ENCODE measurements at regions not wholly inside any gene's neighbourhood (a gene's known extent, or its start where the extent isn't known, plus 50 kb on each side); places are given as distances from the start of the nearest gene placed in this dataset.

- 75 to 83% (median 80%) methylated on average over 9 of the region's 9 CpGs for WGBS, 3 donors
- no peaks in the 10 kb centered on the region for H3K27me3 ChIP-seq (ENCODE audit: control insufficient read depth in 3 of 3, insufficient read depth in 3 of 3, low read length in 3 of 3)
- FAIRE-seq (no peak), DNase-seq (no peak)
- H3K9me3 ChIP-seq (ENCODE audit: control insufficient read depth in 2 of 2, insufficient read depth in 1 of 2, low read depth in 1 of 2, low read length in 1 of 2) = no peaks in the 10 kb centered on the region
- H3K36me3 ChIP-seq (ENCODE audit: control insufficient read depth in 3 of 3, insufficient read depth in 2 of 3, low read depth in 1 of 3, low read length in 3 of 3) = no peaks in the 10 kb centered on the region
- H3K27ac ChIP-seq (ENCODE audit: low read depth in 1 of 3, low read length in 2 of 3) = no peak overlapping the region
- no peak overlapping the region for H3K4me3 ChIP-seq (ENCODE audit: low read depth in 1 of 3, low read length in 3 of 3)
- H3K4me1 ChIP-seq (ENCODE audit: control insufficient read depth in 3 of 3, insufficient read depth in 2 of 3, low read depth in 1 of 3, low read length in 2 of 3) = no peaks in the 10 kb centered on the region
These were observed 266.0 kb upstream of the SOX4 start for GRCh38 chr6:21327326-21328112.

DNA sequence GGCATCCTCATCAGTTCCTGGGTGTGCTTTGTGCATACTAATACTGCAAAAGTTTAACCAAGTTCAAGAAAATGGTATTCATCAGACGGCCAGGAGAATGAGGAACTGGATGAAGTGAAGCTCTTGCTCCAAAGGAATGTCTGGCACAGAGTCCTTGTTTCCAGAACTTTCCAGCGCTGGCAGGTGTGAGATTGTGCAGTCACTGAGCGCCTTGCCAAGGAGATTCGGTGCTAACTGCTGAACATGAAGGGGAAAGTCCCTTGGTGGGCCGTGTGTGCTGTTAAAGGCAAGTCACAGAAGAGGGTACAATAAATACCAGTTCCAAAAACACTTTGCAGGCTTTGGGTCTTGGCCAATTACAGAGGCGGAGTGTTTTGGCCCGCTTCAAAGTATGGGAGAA lies 262.3 kb upstream of the SOX4 start:
- H3K9me3 ChIP-seq (ENCODE audit: control insufficient read depth in 2 of 2, insufficient read depth in 1 of 2, low read depth in 1 of 2, low read length in 1 of 2) = no peaks in the 10 kb centered on the region
- no peaks in the 10 kb centered on the region for H3K27me3 ChIP-seq (ENCODE audit: control insufficient read depth in 3 of 3, insufficient read depth in 3 of 3, low read length in 3 of 3)
- no peaks in the 10 kb centered on the region for H3K4me1 ChIP-seq (ENCODE audit: control insufficient read depth in 3 of 3, insufficient read depth in 2 of 3, low read depth in 1 of 3, low read length in 2 of 3)
- no peak for FAIRE-seq
- H3K27ac ChIP-seq (ENCODE audit: low read depth in 1 of 3, low read length in 2 of 3) = no peak overlapping the region
- no peaks in the 10 kb centered on the region for H3K36me3 ChIP-seq (ENCODE audit: control insufficient read depth in 3 of 3, insufficient read depth in 2 of 3, low read depth in 1 of 3, low read length in 3 of 3)
- no peak for DNase-seq
- 42 to 52% (median 46%) methylated on average over 7 of the region's 7 CpGs for WGBS, 3 donors
- H3K4me3 ChIP-seq (ENCODE audit: low read depth in 1 of 3, low read length in 3 of 3) = no peak overlapping the region

- Histone ChIP-seq H3K27me3 (ENCODE audit: control insufficient read depth in 3 of 3, insufficient read depth in 3 of 3, low read length in 3 of 3) (no peaks in the 10 kb centered on the region), H3K9me3 (ENCODE audit: control insufficient read depth in 2 of 2, insufficient read depth in 1 of 2, low read depth in 1 of 2, low read length in 1 of 2) (no peaks in the 10 kb centered on the region), H3K27ac (ENCODE audit: low read depth in 1 of 3, low read length in 2 of 3) (no peak overlapping the region), H3K4me1 (ENCODE audit: control insufficient read depth in 3 of 3, insufficient read depth in 2 of 3, low read depth in 1 of 3, low read length in 2 of 3) (no peaks in the 10 kb centered on the region), H3K36me3 (ENCODE audit: control insufficient read depth in 3 of 3, insufficient read depth in 2 of 3, low read depth in 1 of 3, low read length in 3 of 3) (no peaks in the 10 kb centered on the region), H3K4me3 (ENCODE audit: low read depth in 1 of 3, low read length in 3 of 3) (no peak overlapping the region)
- 85 to 88% (median 85%) methylated on average over 5 of the region's 5 CpGs for WGBS, 3 donors
- FAIRE-seq (no peak), DNase-seq (no peak)
These were observed 261.5 kb upstream of the SOX4 start for GRCh38 chr6:21332077-21332476.

GRCh38 chr6:21332660-21333059 lies 260.9 kb upstream of the SOX4 start:
- no peak for FAIRE-seq
- Histone ChIP-seq H3K27me3 (ENCODE audit: control insufficient read depth in 3 of 3, insufficient read depth in 3 of 3, low read length in 3 of 3) (no peaks in the 10 kb centered on the region), H3K9me3 (ENCODE audit: control insufficient read depth in 2 of 2, insufficient read depth in 1 of 2, low read depth in 1 of 2, low read length in 1 of 2) (no peaks in the 10 kb centered on the region), H3K4me3 (ENCODE audit: low read depth in 1 of 3, low read length in 3 of 3) (no peak overlapping the region), H3K27ac (ENCODE audit: low read depth in 1 of 3, low read length in 2 of 3) (no peak overlapping the region), H3K4me1 (ENCODE audit: control insufficient read depth in 3 of 3, insufficient read depth in 2 of 3, low read depth in 1 of 3, low read length in 2 of 3) (no peaks in the 10 kb centered on the region), H3K36me3 (ENCODE audit: control insufficient read depth in 3 of 3, insufficient read depth in 2 of 3, low read depth in 1 of 3, low read length in 3 of 3) (no peaks in the 10 kb centered on the region)
- DNase-seq = no peak
- WGBS, 3 donors = 92 to 96% (median 93%) methylated on average over 8 of the region's 8 CpGs

DNA sequence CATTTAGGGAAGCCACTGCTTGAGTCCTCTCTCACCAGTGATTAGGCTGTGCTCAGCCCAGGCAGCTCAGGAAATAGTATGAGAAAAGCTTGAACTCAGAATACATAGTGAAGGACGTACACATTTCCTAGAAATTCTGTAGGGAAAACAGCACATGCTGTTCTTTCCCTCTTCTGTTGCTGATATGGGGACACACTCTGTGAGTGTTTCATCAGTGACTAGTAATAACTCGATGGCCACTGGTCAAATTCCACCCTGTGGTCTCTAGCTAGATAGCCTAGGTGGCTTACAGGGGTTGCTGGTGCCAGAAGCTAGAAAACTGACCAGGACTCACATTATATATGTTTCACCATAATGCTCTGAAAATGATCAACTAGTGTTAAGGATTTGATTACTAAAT lies 259.8 kb upstream of the SOX4 start:
- Histone ChIP-seq H3K4me3 (ENCODE audit: low read depth in 1 of 3, low read length in 3 of 3) (no peak overlapping the region), H3K27ac (ENCODE audit: low read depth in 1 of 3, low read length in 2 of 3) (no peak overlapping the region), H3K27me3 (ENCODE audit: control insufficient read depth in 3 of 3, insufficient read depth in 3 of 3, low read length in 3 of 3) (no peaks in the 10 kb centered on the region), H3K9me3 (ENCODE audit: control insufficient read depth in 2 of 2, insufficient read depth in 1 of 2, low read depth in 1 of 2, low read length in 1 of 2) (no peaks in the 10 kb centered on the region), H3K4me1 (ENCODE audit: control insufficient read depth in 3 of 3, insufficient read depth in 2 of 3, low read depth in 1 of 3, low read length in 2 of 3) (no peaks in the 10 kb centered on the region), H3K36me3 (ENCODE audit: control insufficient read depth in 3 of 3, insufficient read depth in 2 of 3, low read depth in 1 of 3, low read length in 3 of 3) (no peaks in the 10 kb centered on the region)
- FAIRE-seq (no peak), DNase-seq (no peak)
- WGBS, 3 donors = 55 to 80% (median 68%) methylated on average over 2 of the region's 2 CpGs

DNA sequence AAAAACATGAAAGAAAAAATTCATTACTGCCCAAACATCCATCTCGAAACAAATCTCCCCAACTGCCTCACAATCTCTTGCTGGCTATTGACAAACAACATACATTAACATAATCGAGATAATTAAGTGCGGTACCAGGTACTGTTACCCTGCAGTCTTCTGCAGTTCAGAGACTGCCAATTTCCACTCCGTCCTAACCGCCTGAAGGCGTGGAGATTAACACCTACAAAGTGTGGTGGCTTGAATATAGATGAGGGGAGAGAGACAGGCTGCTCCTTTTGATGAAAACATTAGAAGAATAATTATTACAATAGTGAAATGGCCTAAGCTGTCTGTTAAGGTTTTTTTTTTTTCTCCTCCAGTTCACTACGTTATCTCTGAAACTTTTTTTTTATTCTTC lies 258.9 kb upstream of the SOX4 start:
- no peak for FAIRE-seq
- no peaks in the 10 kb centered on the region for H3K9me3 ChIP-seq (ENCODE audit: control insufficient read depth in 2 of 2, insufficient read depth in 1 of 2, low read depth in 1 of 2, low read length in 1 of 2)
- H3K27me3 ChIP-seq (ENCODE audit: control insufficient read depth in 3 of 3, insufficient read depth in 3 of 3, low read length in 3 of 3) = no peaks in the 10 kb centered on the region
- H3K4me3 ChIP-seq (ENCODE audit: low read depth in 1 of 3, low read length in 3 of 3) = no peak overlapping the region
- no peak overlapping the region for H3K27ac ChIP-seq (ENCODE audit: low read depth in 1 of 3, low read length in 2 of 3)
- H3K4me1 ChIP-seq (ENCODE audit: control insufficient read depth in 3 of 3, insufficient read depth in 2 of 3, low read depth in 1 of 3, low read length in 2 of 3) = no peaks in the 10 kb centered on the region
- no peak for DNase-seq
- no peaks in the 10 kb centered on the region for H3K36me3 ChIP-seq (ENCODE audit: control insufficient read depth in 3 of 3, insufficient read depth in 2 of 3, low read depth in 1 of 3, low read length in 3 of 3)
- 92 to 95% (median 93%) methylated on average over 7 of the region's 7 CpGs for WGBS, 3 donors

GRCh38 chr6:21335591-21335990 lies 258.0 kb upstream of the SOX4 start:
- no peak for FAIRE-seq

DNA sequence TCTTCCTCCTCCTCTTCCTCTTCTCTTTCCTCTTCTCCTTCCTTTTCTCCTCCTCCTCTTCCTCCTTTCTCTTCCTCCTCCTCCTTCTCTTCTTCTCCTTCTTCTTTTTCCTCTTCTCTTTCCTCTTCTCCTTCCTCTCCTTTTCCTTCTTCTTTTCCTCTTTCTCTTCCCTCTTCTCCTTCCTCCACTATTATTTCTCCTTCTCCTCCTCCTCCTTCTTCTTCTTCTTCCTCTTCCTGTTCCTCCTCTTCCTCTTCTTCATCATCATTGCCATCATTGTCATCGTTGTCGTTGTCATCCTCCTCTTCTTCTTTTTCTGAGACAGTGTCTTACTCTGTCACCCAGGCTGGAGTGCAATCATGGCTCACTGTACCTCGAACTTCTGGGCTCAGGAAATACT lies 256.3 kb upstream of the SOX4 start:
- Histone ChIP-seq H3K4me1 (ENCODE audit: control insufficient read depth in 3 of 3, insufficient read depth in 2 of 3, low read depth in 1 of 3, low read length in 2 of 3) (no peaks in the 10 kb centered on the region), H3K27me3 (ENCODE audit: control insufficient read depth in 3 of 3, insufficient read depth in 3 of 3, low read length in 3 of 3) (no peaks in the 10 kb centered on the region), H3K36me3 (ENCODE audit: control insufficient read depth in 3 of 3, insufficient read depth in 2 of 3, low read depth in 1 of 3, low read length in 3 of 3) (no peaks in the 10 kb centered on the region), H3K9me3 (ENCODE audit: control insufficient read depth in 2 of 2, insufficient read depth in 1 of 2, low read depth in 1 of 2, low read length in 1 of 2) (no peaks in the 10 kb centered on the region), H3K4me3 (ENCODE audit: low read depth in 1 of 3, low read length in 3 of 3) (no peak overlapping the region), H3K27ac (ENCODE audit: low read depth in 1 of 3, low read length in 2 of 3) (no peak overlapping the region)
- 60 to 76% (median 72%) methylated on average over 3 of the region's 3 CpGs for WGBS, 3 donors
- DNase-seq (no peak), FAIRE-seq (no peak)

More at GRCh38 chr6:21335591-21335990, 258.0 kb upstream of the SOX4 start:
- H3K9me3 ChIP-seq (ENCODE audit: control insufficient read depth in 2 of 2, insufficient read depth in 1 of 2, low read depth in 1 of 2, low read length in 1 of 2) = no peaks in the 10 kb centered on the region
- no peaks in the 10 kb centered on the region for H3K36me3 ChIP-seq (ENCODE audit: control insufficient read depth in 3 of 3, insufficient read depth in 2 of 3, low read depth in 1 of 3, low read length in 3 of 3)
- H3K4me3 ChIP-seq (ENCODE audit: low read depth in 1 of 3, low read length in 3 of 3) = no peak overlapping the region
- DNase-seq = no peak
- no peaks in the 10 kb centered on the region for H3K4me1 ChIP-seq (ENCODE audit: control insufficient read depth in 3 of 3, insufficient read depth in 2 of 3, low read depth in 1 of 3, low read length in 2 of 3)
- no peak overlapping the region for H3K27ac ChIP-seq (ENCODE audit: low read depth in 1 of 3, low read length in 2 of 3)
- no peaks in the 10 kb centered on the region for H3K27me3 ChIP-seq (ENCODE audit: control insufficient read depth in 3 of 3, insufficient read depth in 3 of 3, low read length in 3 of 3)

GRCh38 chr6:21340573-21340972 lies 253.0 kb upstream of the SOX4 start:
- no peak for FAIRE-seq
- DNase-seq = no peak
- Histone ChIP-seq H3K27ac (ENCODE audit: low read depth in 1 of 3, low read length in 2 of 3) (no peak overlapping the region), H3K9me3 (ENCODE audit: control insufficient read depth in 2 of 2, insufficient read depth in 1 of 2, low read depth in 1 of 2, low read length in 1 of 2) (no peaks in the 10 kb centered on the region), H3K27me3 (ENCODE audit: control insufficient read depth in 3 of 3, insufficient read depth in 3 of 3, low read length in 3 of 3) (no peaks in the 10 kb centered on the region), H3K36me3 (ENCODE audit: control insufficient read depth in 3 of 3, insufficient read depth in 2 of 3, low read depth in 1 of 3, low read length in 3 of 3) (no peaks in the 10 kb centered on the region), H3K4me3 (ENCODE audit: low read depth in 1 of 3, low read length in 3 of 3) (no peak overlapping the region), H3K4me1 (ENCODE audit: control insufficient read depth in 3 of 3, insufficient read depth in 2 of 3, low read depth in 1 of 3, low read length in 2 of 3) (no peaks in the 10 kb centered on the region)
- WGBS, 3 donors = 34 to 67% (median 55%) methylated on average over 3 of the region's 3 CpGs
